ENCODE measurements at regions not wholly inside any gene's neighbourhood (a gene's known extent, or its start where the extent isn't known, plus 50 kb on each side); places are given as distances from the start of the nearest gene placed in this dataset.

DNA sequence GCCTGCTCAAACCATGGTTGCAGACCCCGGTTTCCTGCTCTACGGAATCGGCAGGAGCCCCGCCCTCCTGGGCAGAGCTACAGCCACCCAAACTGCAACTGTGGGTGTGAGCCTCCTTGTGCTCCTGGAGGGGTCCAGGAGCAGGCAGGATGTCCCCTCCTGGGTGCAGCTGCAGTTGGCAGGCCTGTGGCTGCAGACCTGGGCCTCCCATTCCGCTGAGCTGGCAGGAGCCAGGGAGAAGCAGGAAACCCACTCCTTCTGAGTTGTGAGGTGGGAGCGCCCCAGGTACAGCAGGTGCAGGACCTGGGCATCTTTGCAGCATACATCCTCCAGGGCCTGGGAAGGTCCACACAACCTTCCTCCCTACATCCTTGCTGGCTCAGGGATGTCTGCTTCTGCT lies 578.7 kb upstream of the USP24 start:
- TF ChIP-seq, protein P1, sequence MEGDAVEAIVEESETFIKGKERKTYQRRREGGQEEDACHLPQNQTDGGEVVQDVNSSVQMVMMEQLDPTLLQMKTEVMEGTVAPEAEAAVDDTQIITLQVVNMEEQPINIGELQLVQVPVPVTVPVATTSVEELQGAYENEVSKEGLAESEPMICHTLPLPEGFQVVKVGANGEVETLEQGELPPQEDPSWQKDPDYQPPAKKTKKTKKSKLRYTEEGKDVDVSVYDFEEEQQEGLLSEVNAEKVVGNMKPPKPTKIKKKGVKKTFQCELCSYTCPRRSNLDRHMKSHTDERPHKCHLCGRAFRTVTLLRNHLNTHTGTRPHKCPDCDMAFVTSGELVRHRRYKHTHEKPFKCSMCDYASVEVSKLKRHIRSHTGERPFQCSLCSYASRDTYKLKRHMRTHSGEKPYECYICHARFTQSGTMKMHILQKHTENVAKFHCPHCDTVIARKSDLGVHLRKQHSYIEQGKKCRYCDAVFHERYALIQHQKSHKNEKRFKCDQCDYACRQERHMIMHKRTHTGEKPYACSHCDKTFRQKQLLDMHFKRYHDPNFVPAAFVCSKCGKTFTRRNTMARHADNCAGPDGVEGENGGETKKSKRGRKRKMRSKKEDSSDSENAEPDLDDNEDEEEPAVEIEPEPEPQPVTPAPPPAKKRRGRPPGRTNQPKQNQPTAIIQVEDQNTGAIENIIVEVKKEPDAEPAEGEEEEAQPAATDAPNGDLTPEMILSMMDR (IDR thresholded peaks at IDR 0.05), result no peak
- TF ChIP-seq POLR2A (IDR thresholded peaks at IDR 0.05) (no peak), POLR2AphosphoS5 (IDR thresholded peaks at IDR 0.05) (no peak)

Data from prostate gland (tissue), 2 donors.